ENCODE measurements at regions not wholly inside any gene's neighbourhood (a gene's known extent, or its start where the extent isn't known, plus 50 kb on each side); places are given as distances from the start of the nearest gene placed in this dataset.

GRCh38 chr5:155620821-155621410 is 607.4 kb downstream of the KIF4B start:
- TF ChIP-seq CTCF (IDR thresholded peaks at IDR 0.05; ENCODE audit: low read length): no peak
- TF ChIP-seq EZH2 (optimal IDR thresholded peaks at IDR 0.05; ENCODE audit: low read depth, low read length): no peak

Data from MM.1S (cell line).